A549 (cell line): ENCODE measurements at regions not wholly inside any gene's neighbourhood (a gene's known extent, or its start where the extent isn't known, plus 50 kb on each side); places are given as distances from the start of the nearest gene placed in this dataset.

Experiments used
- ATAC-seq, 2 experiments: fragments of 200-7000 bp in 1 of 2; fragments of >200 bp in 1 of 2; cut with Nextera tagmentation in 1 of 2; cut with Tn5 transposase in 1 of 2; 3 replicates each; pipeline versions ENCODE4 v1.8.0 to v1.9.1; 2018 to 2020; ENCODE audit warnings: mild to moderate bottlenecking in 1 of 2, moderate library complexity in 1 of 2
- CTCF ChIA-PET: fragments of 300-600 bp; sonication (Branson Sonifier 250); formaldehyde crosslinking; extraction: SDS; loops from one replicate; lab custom pipeline; 2021; ENCODE audit warnings: antibody characterized with exemption, inconsistent platforms; lab: Yijun Ruan, JAX
- POLR2A ChIA-PET: fragments of 350-600 bp; formaldehyde crosslinking; extraction: SDS; loops from one replicate; lab custom pipeline; 2021; ENCODE audit warnings: antibody characterized with exemption, inconsistent platforms; lab: Yijun Ruan, JAX
- DNase-seq, 2 experiments: peaks; one replicate each; pipeline versions ENCODE4 v3.0.0 to v3.0.0-alpha.2; 2011 to 2016; ENCODE audit warnings: low read depth in 1 of 2, low spot score in 1 of 2
- FAIRE-seq: peaks from 2 replicates; lab custom pipeline; 2011; peaks lifted over from hg19 to GRCh38; lab: Jason Lieb, UNC
- H3K27ac ChIP-seq, 2 experiments: fragments of >200 bp; sonication (Bioruptor Twin); formaldehyde crosslinking; 3 replicates each; pipeline ENCODE4 v1.5.1; 2016 to 2017
- H3K4me1 ChIP-seq: fragments of >200 bp; sonication (Bioruptor Twin); formaldehyde crosslinking; 3 replicates; pipeline ENCODE4 v1.6.1; 2016
- H3K4me2 ChIP-seq: fragments of >200 bp; sonication (Bioruptor Twin); formaldehyde crosslinking; 3 replicates; pipeline ENCODE4 v1.6.1; 2016
- H3K4me3 ChIP-seq: fragments of >200 bp; sonication (Bioruptor Twin); formaldehyde crosslinking; 3 replicates; pipeline ENCODE4 v1.5.1; 2016
- H3K9me3 ChIP-seq: fragments of >200 bp; sonication (Bioruptor Twin); formaldehyde crosslinking; 3 replicates; pipeline ENCODE4 v1.6.1; 2016
- BCL3 ChIP-seq: fragments of >200 bp; sonication (Bioruptor Twin); formaldehyde crosslinking; IDR thresholded peaks from 3 replicates; pipeline ENCODE4 v1.6.1; 2016
- CBX2 ChIP-seq: fragments of 200-600 bp; sonication (generic); IDR thresholded peaks from 2 replicates; pipeline ENCODE4 v1.6.1; 2016; ENCODE audit warnings: low read depth, mild to moderate bottlenecking, borderline replicate concordance
- E2F6 ChIP-seq: IDR thresholded peaks from 2 replicates; pipeline ENCODE4 v1.6.1; 2012; ENCODE audit warnings: low read depth, borderline replicate concordance
- FOSB ChIP-seq: fragments of 250-450 bp; sonication (Bioruptor Pico); IDR thresholded peaks from 2 replicates; pipeline ENCODE4 v1.5.0; 2020; ENCODE audit warnings: mild to moderate bottlenecking, moderate library complexity
- FOXS1 ChIP-seq: fragments of 250-450 bp; sonication (Bioruptor Pico); IDR thresholded peaks from 2 replicates; pipeline ENCODE4 v1.5.0; 2020; ENCODE audit warnings: mild to moderate bottlenecking, moderate library complexity
- GATA3 ChIP-seq: IDR thresholded peaks from 2 replicates; pipeline ENCODE4 v1.6.1; 2012; ENCODE audit warnings: borderline replicate concordance
- HES2 ChIP-seq: fragments of >200 bp; sonication (Bioruptor Twin); formaldehyde crosslinking; IDR thresholded peaks from 2 replicates; pipeline ENCODE4 v1.6.1; 2016
- HEYL ChIP-seq: fragments of 250-450 bp; sonication (Bioruptor Pico); IDR thresholded peaks from 2 replicates; pipeline ENCODE4 v1.8.0; 2021; ENCODE audit warnings: mild to moderate bottlenecking, moderate library complexity
- MYC ChIP-seq: IDR thresholded peaks from 2 replicates; pipeline ENCODE4 v1.6.1; 2012; ENCODE audit warnings: mild to moderate bottlenecking, inconsistent platforms, low read length, improper control_type of control experiment, borderline replicate concordance
- NFE2L2 ChIP-seq: fragments of 150-350 bp; conservative IDR thresholded peaks from 2 replicates; pipeline ENCODE4 v1.6.1; 2014; ENCODE audit warnings: low read length
- RFX5 ChIP-seq: fragments of 450-650 bp; IDR thresholded peaks from 2 replicates; pipeline ENCODE4 v1.7.1; 2014; ENCODE audit warnings: antibody characterized with exemption, mild to moderate bottlenecking, moderate library complexity
- TP53 ChIP-seq: fragments of 250-450 bp; sonication (Bioruptor Pico); IDR thresholded peaks from 2 replicates; pipeline ENCODE4 v1.5.0; 2021; ENCODE audit warnings: mild to moderate bottlenecking, moderate library complexity
- WGBS: methylation state at CpG from one replicate; pipeline ENCODE4 v1.1.6; 2017; ENCODE audit errors: missing lambda C conversion rate; 5-methylcytosine and 5-hydroxymethylcytosine counted together
- TF ChIP-seq, protein P1 (sequence below): IDR thresholded peaks from 2 replicates; pipeline ENCODE4 v1.6.1; 2012
- TF ChIP-seq, protein P2 (sequence below): fragments of >200 bp; sonication (Bioruptor Twin); formaldehyde crosslinking; IDR thresholded peaks from 3 replicates; pipeline ENCODE4 v1.5.1; 2016
- TF ChIP-seq, protein P3 (sequence below): fragments of 250-450 bp; sonication (Bioruptor Pico); IDR thresholded peaks from 2 replicates; pipeline ENCODE4 v1.5.0; 2021; ENCODE audit warnings: mild to moderate bottlenecking, moderate library complexity, borderline replicate concordance

DNA sequence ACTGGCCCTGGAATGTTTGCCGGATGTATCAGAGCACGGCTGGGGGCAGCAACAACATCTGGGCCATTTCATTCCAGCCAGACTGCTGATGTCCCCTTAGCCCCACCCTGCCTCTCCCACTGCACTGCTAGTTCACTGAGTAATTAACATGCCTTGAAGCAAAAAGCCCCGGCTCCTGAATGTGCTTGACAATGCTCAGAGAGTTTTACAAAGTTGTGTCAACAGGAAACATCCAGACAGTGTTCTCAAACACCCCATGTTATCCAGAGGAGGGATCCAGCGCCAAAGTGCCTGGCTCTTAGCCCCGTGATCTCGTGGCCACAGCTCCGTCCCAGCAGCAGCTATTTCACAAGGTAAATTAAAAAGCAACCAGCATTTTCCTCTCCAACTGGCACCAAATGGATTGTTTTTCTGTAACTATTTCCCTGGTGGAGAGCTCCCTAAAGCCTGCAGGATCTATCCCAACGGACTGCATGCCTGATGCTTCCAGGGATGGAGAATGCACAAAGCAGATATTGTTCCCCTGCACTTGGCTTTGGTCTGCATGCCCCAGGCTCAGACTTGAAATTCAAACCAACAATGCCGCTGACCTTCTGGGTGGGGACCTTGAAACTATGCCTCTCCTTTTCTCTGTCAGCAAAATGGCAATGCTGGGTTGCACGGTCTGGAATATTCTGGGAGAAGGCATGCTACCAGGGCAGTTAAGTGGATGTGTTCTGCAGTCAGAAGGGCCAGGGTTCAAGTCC, 115.6 kb upstream of the CDH5 start:
- FAIRE-seq: no peak
- POLR2A ChIA-PET: no interaction called here
- Histone ChIP-seq H3K4me1 (no peaks in the 10 kb centered on the region), H3K4me2 (no peak overlapping the region), H3K4me3 (no peak overlapping the region), H3K27ac (no peak overlapping the region), H3K9me3 (no peaks in the 10 kb centered on the region)
- DNase-seq: no peak
- ATAC-seq: no peak; a peak in 1 of 6 replicates
- no peak for TF ChIP-seq RFX5
- TF ChIP-seq FOXS1 (CRISPR knock-in tag): no peak
- no peak for TF ChIP-seq HES2
- TF ChIP-seq, protein P1, sequence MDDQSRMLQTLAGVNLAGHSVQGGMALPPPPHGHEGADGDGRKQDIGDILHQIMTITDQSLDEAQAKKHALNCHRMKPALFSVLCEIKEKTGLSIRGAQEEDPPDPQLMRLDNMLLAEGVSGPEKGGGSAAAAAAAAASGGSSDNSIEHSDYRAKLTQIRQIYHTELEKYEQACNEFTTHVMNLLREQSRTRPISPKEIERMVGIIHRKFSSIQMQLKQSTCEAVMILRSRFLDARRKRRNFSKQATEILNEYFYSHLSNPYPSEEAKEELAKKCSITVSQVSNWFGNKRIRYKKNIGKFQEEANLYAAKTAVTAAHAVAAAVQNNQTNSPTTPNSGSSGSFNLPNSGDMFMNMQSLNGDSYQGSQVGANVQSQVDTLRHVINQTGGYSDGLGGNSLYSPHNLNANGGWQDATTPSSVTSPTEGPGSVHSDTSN: no peak
- WGBS: 19% methylated on average over 10 of the region's 10 CpGs
- CTCF ChIA-PET: interaction anchor here (1.3 kb wide), 1 partner anchor 24 kb away, joined by 3 read pairs; no protein-coding TSS in a partner anchor

- POLR2A ChIA-PET: no interaction called here
- no peak for TF ChIP-seq NFE2L2
- TF ChIP-seq, protein P2, sequence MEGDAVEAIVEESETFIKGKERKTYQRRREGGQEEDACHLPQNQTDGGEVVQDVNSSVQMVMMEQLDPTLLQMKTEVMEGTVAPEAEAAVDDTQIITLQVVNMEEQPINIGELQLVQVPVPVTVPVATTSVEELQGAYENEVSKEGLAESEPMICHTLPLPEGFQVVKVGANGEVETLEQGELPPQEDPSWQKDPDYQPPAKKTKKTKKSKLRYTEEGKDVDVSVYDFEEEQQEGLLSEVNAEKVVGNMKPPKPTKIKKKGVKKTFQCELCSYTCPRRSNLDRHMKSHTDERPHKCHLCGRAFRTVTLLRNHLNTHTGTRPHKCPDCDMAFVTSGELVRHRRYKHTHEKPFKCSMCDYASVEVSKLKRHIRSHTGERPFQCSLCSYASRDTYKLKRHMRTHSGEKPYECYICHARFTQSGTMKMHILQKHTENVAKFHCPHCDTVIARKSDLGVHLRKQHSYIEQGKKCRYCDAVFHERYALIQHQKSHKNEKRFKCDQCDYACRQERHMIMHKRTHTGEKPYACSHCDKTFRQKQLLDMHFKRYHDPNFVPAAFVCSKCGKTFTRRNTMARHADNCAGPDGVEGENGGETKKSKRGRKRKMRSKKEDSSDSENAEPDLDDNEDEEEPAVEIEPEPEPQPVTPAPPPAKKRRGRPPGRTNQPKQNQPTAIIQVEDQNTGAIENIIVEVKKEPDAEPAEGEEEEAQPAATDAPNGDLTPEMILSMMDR: no peak
- no peak for TF ChIP-seq CBX2
- TF ChIP-seq FOSB (CRISPR knock-in tag): no peak
- no peak for TF ChIP-seq BCL3
- TF ChIP-seq MYC: no peak
- no peak for TF ChIP-seq HEYL (CRISPR knock-in tag)
- no peak for TF ChIP-seq TP53
- TF ChIP-seq, protein P3, sequence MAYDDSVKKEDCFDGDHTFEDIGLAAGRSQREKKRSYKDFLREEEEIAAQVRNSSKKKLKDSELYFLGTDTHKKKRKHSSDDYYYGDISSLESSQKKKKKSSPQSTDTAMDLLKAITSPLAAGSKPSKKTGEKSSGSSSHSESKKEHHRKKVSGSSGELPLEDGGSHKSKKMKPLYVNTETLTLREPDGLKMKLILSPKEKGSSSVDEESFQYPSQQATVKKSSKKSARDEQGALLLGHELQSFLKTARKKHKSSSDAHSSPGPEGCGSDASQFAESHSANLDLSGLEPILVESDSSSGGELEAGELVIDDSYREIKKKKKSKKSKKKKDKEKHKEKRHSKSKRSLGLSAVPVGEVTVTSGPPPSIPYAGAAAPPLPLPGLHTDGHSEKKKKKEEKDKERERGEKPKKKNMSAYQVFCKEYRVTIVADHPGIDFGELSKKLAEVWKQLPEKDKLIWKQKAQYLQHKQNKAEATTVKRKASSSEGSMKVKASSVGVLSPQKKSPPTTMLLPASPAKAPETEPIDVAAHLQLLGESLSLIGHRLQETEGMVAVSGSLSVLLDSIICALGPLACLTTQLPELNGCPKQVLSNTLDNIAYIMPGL (CRISPR knock-in tag): no peak
- TF ChIP-seq E2F6: no peak
- TF ChIP-seq GATA3: no peak
- 41% methylated on average over 13 of the region's 13 CpGs for WGBS
These were observed 118.7 kb upstream of the CDH5 start for GRCh38 chr16:66247516-66248481.

More at GRCh38 chr16:66247516-66248481, 118.7 kb upstream of the CDH5 start:
- no peaks in the 10 kb centered on the region for H3K4me1 ChIP-seq
- no peak overlapping the region for H3K4me2 ChIP-seq
- no peak for FAIRE-seq
- H3K4me3 ChIP-seq: no peak overlapping the region
- no peaks in the 10 kb centered on the region for H3K9me3 ChIP-seq
- CTCF ChIA-PET: no interaction called here
- no peak overlapping the region for H3K27ac ChIP-seq
- ATAC-seq: no peak
- DNase-seq: no peak
